Peyer's patch (tissue), 4 donors: ENCODE measurements at regions not wholly inside any gene's neighbourhood (a gene's known extent, or its start where the extent isn't known, plus 50 kb on each side); places are given as distances from the start of the nearest gene placed in this dataset.
"Not testable (repeated sequence)": the region's sequence is repeated elsewhere in the genome, so short reads cannot be mapped to it uniquely, and the experiment has no call there.

Experiments
- POLR2A ChIP-seq, 2 donors: fragments of 450-650 bp; IDR thresholded peaks; one replicate each; pipeline ENCODE4 v1.5.1; 2017; ENCODE audit warnings: antibody characterized with exemption in 2 of 2, mild to moderate bottlenecking in 2 of 2, moderate library complexity in 2 of 2
- TF ChIP-seq, protein P1 (sequence below), 6 experiments: fragments of 450-650 bp in 4 of 6; fragments of 200-600 bp in 2 of 6; sonication (generic) in 1 of 6; IDR thresholded peaks; one replicate each; pipeline ENCODE4 v1.5.1; 2017 to 2019; ENCODE audit warnings: antibody characterized with exemption in 6 of 6, mild to moderate bottlenecking in 3 of 6, moderate library complexity in 1 of 6

DNA sequence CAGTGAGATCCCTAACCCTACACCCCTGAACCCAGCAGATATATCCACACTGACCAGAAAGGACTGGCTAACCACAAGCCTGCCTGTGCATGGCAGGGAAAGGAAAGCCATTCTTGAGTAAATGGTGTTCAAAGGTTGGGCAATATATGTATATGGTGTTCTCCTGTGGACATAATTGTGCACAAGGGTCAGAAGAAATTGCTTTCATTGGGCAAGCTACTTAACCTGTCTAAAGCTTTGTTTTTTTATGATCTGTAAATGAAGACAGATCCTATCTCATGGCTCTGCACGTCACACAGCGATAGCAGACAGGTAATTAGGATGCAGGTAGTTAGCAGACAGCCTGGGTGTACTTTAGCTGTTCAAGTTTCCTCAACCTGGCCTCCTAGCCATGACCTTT lies 263.5 kb upstream of the PLGLB2 start:
- TF ChIP-seq, protein P1, sequence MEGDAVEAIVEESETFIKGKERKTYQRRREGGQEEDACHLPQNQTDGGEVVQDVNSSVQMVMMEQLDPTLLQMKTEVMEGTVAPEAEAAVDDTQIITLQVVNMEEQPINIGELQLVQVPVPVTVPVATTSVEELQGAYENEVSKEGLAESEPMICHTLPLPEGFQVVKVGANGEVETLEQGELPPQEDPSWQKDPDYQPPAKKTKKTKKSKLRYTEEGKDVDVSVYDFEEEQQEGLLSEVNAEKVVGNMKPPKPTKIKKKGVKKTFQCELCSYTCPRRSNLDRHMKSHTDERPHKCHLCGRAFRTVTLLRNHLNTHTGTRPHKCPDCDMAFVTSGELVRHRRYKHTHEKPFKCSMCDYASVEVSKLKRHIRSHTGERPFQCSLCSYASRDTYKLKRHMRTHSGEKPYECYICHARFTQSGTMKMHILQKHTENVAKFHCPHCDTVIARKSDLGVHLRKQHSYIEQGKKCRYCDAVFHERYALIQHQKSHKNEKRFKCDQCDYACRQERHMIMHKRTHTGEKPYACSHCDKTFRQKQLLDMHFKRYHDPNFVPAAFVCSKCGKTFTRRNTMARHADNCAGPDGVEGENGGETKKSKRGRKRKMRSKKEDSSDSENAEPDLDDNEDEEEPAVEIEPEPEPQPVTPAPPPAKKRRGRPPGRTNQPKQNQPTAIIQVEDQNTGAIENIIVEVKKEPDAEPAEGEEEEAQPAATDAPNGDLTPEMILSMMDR (IDR thresholded peaks at IDR 0.05): not testable (repeated sequence)
- TF ChIP-seq POLR2A (IDR thresholded peaks at IDR 0.05): not testable (repeated sequence)
